Peyer's patch (tissue), 4 donors: ENCODE measurements at regions not wholly inside any gene's neighbourhood (a gene's known extent, or its start where the extent isn't known, plus 50 kb on each side); places are given as distances from the start of the nearest gene placed in this dataset.
A peak's percentile ranks its signal among the peaks of the same experiment; 100 is the strongest.

ENCODE experiments used
- DNase-seq, 3 donors: peaks; one replicate each; pipeline ENCODE4 v3.0.0-alpha.2; 2017 to 2019
- H3K27ac ChIP-seq, 4 donors: fragments of 200-600 bp; sonication (generic); one replicate each; pipeline ENCODE4 v1.5.1; 2016 to 2019
- H3K27me3 ChIP-seq, 2 donors: fragments of 200-600 bp; sonication (generic); one replicate each; pipeline ENCODE4 v1.5.1; 2019
- H3K36me3 ChIP-seq, 3 donors: fragments of 200-600 bp; sonication (generic); one replicate each; pipeline ENCODE4 v1.5.1; 2016 to 2019
- H3K4me1 ChIP-seq, 4 donors: fragments of 200-600 bp; sonication (generic); one replicate each; pipeline ENCODE4 v1.5.1; 2016 to 2019
- H3K4me3 ChIP-seq, 4 donors: fragments of 200-600 bp; sonication (generic); 1 replicate in 3 of 4; 2 replicates in 1 of 4; pipeline ENCODE4 v1.5.1; 2016 to 2019; ENCODE audit warnings: mild to moderate bottlenecking in 1 of 4
- H3K9me3 ChIP-seq, 4 donors: fragments of 200-600 bp; sonication (generic); one replicate each; pipeline ENCODE4 v1.5.1; 2016 to 2019; ENCODE audit warnings: mild to moderate bottlenecking in 1 of 4
- CTCF ChIP-seq, 6 experiments: fragments of 450-650 bp in 4 of 6; fragments of 200-600 bp in 2 of 6; sonication (generic) in 1 of 6; IDR thresholded peaks; one replicate each; pipeline ENCODE4 v1.5.1; 2017 to 2019; ENCODE audit warnings: antibody characterized with exemption in 6 of 6, mild to moderate bottlenecking in 3 of 6, moderate library complexity in 1 of 6
- POLR2A ChIP-seq, 2 donors: fragments of 450-650 bp; IDR thresholded peaks; one replicate each; pipeline ENCODE4 v1.5.1; 2017; ENCODE audit warnings: antibody characterized with exemption in 2 of 2, mild to moderate bottlenecking in 2 of 2, moderate library complexity in 2 of 2

GRCh38 chr9:118038713-118039112 is 334.5 kb downstream of the TLR4 start:
- no peak overlapping the region for H3K27ac ChIP-seq
- no peak for DNase-seq
- no peaks in the 10 kb centered on the region for H3K36me3 ChIP-seq
- no peaks in the 10 kb centered on the region for H3K4me1 ChIP-seq
- H3K27me3 ChIP-seq: no peaks in the 10 kb centered on the region
- no peak for TF ChIP-seq POLR2A (IDR thresholded peaks at IDR 0.05)
- TF ChIP-seq CTCF (IDR thresholded peaks at IDR 0.05): no peak
- no peaks in the 10 kb centered on the region for H3K9me3 ChIP-seq
- no peak overlapping the region for H3K4me3 ChIP-seq

GRCh38 chr9:118058227-118058626 is 354.0 kb downstream of the TLR4 start:
- Histone ChIP-seq H3K4me1 (no peaks in the 10 kb centered on the region), H3K27me3 (no peaks in the 10 kb centered on the region), H3K36me3 (no peaks in the 10 kb centered on the region), H3K9me3 (no peaks in the 10 kb centered on the region), H3K27ac (no peak overlapping the region), H3K4me3 (no peak overlapping the region)
- TF ChIP-seq POLR2A (IDR thresholded peaks at IDR 0.05) (no peak), CTCF (IDR thresholded peaks at IDR 0.05) (no peak)
- no peak for DNase-seq

GRCh38 chr9:118059484-118060278 is 355.5 kb downstream of the TLR4 start:
- no peak overlapping the region for H3K27ac ChIP-seq
- no peak for TF ChIP-seq CTCF (IDR thresholded peaks at IDR 0.05)
- TF ChIP-seq POLR2A (IDR thresholded peaks at IDR 0.05): no peak
- no peaks in the 10 kb centered on the region for H3K36me3 ChIP-seq
- no peaks in the 10 kb centered on the region for H3K4me1 ChIP-seq
- peak in 1 of 3 donors; percentile 47 for DNase-seq
- no peaks in the 10 kb centered on the region for H3K9me3 ChIP-seq
- no peaks in the 10 kb centered on the region for H3K27me3 ChIP-seq
- no peak overlapping the region for H3K4me3 ChIP-seq

GRCh38 chr9:118083161-118083560 is 379.0 kb downstream of the TLR4 start:
- TF ChIP-seq POLR2A (IDR thresholded peaks at IDR 0.05) (no peak), CTCF (IDR thresholded peaks at IDR 0.05) (no peak)
- Histone ChIP-seq H3K4me3 (no peak overlapping the region), H3K27me3 (no peaks in the 10 kb centered on the region), H3K36me3 (no peaks in the 10 kb centered on the region), H3K4me1 (no peaks in the 10 kb centered on the region), H3K27ac (no peak overlapping the region), H3K9me3 (no peaks in the 10 kb centered on the region)
- DNase-seq: no peak

- Histone ChIP-seq H3K4me3 (no peak overlapping the region), H3K4me1 (no peaks in the 10 kb centered on the region), H3K9me3 (no peaks in the 10 kb centered on the region), H3K27me3 (no peaks in the 10 kb centered on the region), H3K27ac (no peak overlapping the region), H3K36me3 (no peaks in the 10 kb centered on the region)
- DNase-seq: no peak
- no peak for TF ChIP-seq POLR2A (IDR thresholded peaks at IDR 0.05)
- no peak for TF ChIP-seq CTCF (IDR thresholded peaks at IDR 0.05)
These were observed 383.9 kb downstream of the TLR4 start for GRCh38 chr9:118088090-118088489.
